Tongue (tissue), 1 donor: ENCODE measurements at regions not wholly inside any gene's neighbourhood (a gene's known extent, or its start where the extent isn't known, plus 50 kb on each side); places are given as distances from the start of the nearest gene placed in this dataset.

Source experiments
- DNase-seq: peaks from one replicate; pipeline ENCODE4 v3.0.0-alpha.2; 2015

GRCh38 chr4:42747971-42748370 is 91.1 kb upstream of the ATP8A1 start:
- no peak for DNase-seq

DNA sequence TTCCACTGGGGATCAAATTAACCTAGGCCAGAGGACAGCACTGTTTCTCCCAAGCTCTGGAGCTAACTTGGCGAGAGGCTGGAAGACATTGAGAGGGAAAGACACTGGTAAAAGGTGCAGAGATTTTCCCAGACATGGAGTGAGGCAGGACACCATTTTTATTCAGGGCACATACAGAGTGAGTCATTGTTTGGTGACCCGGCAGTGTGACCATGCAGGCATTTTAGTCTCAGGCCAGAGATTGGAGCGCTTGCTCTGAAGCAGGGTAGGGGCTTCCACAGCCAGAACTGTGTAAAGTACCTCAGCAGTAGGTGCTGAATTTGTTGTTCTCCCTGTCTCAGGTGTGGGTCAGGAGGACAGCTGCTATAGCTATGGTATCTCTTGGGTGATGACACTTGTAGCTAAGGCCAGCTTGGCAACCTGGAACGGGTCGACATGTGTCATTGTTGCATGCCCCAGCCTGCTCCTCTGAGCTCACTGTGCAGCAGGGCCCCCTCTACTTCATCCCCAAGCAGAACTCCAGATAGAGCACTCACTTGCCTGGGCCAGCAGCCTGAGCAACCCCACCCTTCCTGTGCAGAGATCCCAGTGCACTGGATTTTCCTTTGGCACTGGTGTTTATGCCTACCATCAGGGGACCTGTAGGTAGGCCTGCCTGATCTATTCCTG is 79.8 kb upstream of the ATP8A1 start:
- no peak for DNase-seq

DNA sequence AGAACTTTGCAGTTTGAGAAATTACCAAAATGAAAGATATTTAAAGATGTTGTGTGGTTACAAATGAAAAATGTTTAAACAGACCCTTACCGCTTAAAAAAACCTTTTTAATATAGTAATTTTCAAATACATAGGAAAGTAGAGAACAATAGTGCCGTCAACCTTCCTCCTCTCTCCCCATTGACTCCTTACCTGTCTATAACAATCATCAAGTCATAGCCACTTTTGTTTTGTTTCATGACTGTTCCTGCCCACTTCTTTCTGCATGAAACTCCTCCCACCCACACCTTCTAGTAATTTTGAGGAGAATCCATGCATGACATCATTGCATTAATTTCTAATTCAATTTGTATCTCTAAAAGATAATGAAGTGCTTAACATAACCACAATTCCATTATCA is 76.5 kb upstream of the ATP8A1 start:
- DNase-seq = no peak

DNA sequence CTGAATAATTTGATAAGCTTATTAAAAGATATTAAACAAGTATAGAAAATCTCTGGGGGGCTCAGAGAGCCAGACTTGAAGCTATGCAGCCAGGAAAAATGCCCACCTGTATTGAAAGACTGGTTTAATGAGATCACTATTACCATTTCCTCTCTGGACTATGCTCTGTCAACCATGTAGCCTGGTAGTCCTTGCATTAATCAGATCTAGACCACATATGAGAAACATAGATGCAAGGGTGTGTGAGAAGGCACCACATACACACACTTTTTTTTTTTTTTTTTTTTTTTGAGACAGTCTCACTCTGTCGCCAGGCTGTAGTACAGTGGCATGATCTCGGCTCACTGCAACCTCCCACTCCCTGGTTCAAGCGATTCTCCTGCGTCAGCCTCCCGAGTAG is 75.9 kb upstream of the ATP8A1 start:
- no peak for DNase-seq

DNA sequence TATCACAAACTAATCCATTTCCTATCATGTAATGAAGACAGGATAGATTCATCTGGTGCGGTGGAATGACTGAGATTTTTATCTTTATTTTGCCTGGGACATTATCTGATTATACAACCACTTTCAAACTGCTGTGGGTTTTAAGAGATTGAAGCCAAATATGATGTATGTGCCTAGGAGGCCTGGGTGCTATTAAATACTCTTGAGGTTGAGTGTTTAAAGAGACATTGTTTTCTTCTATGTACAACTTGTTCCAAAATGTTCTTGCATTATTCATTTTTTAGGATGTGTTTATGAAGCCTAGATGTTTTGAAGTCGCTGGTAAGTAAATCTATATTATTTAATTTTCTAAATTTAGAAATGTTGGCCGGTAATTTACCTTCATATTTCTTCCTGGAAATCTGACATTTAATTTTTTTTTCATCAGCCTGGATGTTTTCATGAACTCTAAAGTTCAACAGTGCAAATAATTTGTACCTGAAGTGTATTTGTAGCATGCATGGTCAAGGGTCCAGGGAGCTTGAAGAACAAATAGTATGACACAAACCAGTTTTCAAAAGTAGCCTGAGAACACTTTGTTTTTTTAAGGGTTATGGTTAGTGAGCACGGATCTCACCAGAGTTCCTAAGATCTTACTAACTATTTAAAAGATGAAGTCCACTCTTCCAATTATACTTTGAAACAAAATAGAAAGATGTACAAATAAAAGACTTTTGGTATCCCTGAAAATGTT is 72.8 kb upstream of the ATP8A1 start:
- DNase-seq = no peak

GRCh38 chr4:42724451-42724850 is 67.5 kb upstream of the ATP8A1 start:
- no peak for DNase-seq

DNA sequence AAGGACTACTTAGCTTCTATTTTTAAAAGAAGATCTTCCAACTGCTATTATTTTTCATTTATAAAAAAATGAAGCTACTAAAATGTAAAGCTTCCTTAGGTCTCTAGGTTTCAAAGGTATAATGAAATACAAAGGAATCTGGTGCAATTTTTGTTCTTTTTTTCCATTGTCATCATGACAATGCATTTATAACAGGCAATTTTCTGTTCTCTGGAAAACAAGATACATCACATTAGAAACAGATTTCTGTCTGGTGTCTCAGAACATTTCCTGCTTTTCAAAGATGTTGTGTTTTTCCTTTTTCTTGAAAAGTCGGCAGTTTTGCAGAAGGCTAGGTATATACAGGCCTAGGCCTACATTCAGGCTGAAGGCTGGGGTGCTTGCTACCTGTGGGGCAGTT is 63.6 kb upstream of the ATP8A1 start:
- no peak for DNase-seq

- no peak for DNase-seq
Observed at GRCh38 chr4:42719257-42719656, 62.4 kb upstream of the ATP8A1 start.

- no peak for DNase-seq
Observed at GRCh38 chr4:42718336-42718735, 61.4 kb upstream of the ATP8A1 start.

DNA sequence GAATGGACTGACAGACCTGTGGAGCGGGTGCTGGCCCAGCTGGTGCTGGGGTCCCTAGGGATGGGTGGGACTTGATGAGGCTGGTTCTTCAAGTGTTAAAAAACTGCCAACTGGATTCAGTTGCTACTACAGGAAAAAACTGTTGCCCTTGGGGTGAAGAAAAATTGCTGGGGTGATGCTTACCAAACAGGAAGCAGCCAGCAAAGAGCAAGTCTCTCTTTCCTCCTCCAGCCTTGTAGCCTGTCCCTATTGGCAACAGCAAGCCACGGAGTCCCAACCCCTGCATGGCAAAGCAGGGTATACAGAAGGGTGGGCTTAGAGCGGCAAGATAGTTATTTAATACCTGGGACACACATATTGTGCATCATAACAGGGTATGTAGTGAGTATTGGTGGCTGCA is 60.1 kb upstream of the ATP8A1 start:
- DNase-seq = no peak

- DNase-seq = no peak
Observed at GRCh38 chr4:42715807-42716482, 59.0 kb upstream of the ATP8A1 start.

- no peak for DNase-seq
Observed at GRCh38 chr4:42713391-42713790, 56.5 kb upstream of the ATP8A1 start.

DNA sequence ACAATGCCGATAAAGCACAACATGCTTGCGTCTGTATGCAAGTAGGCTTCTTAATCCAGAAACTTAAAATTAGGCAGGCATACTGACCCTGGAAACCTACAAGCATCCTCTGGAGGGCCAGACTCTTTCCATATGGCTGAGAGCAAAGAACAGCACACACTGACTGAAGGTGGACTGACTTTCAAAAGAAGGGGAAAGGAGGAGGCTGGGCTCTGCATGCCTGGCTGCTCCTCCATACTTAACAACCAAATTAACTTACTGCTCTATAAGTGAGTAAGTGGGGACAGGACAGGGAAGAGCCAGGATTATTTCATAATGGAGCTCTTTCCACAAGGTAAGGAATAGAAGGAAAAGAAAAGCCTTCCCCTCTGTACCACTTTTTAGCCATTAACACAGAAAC is 55.9 kb upstream of the ATP8A1 start:
- no peak for DNase-seq

- no peak for DNase-seq
Observed at GRCh38 chr4:42711496-42711895, 54.6 kb upstream of the ATP8A1 start.

DNA sequence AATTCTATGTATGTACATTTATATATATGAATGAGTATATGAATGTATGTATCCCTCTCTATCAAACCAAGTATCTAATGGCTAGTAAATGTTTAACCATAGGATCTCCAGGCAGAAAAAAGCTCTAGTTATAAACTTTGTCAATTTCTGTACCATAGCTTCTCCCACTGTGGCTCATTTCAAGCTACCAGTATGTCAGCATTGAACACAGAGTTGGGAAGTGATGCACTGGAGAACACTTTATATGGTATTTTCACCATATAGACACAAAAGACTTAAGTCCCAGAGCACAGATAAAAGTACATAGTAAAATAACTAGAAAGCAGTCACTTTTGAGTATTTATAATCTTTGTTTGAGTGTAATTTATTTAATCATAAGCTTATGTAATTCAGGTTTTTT is 53.9 kb upstream of the ATP8A1 start:
- no peak for DNase-seq

DNA sequence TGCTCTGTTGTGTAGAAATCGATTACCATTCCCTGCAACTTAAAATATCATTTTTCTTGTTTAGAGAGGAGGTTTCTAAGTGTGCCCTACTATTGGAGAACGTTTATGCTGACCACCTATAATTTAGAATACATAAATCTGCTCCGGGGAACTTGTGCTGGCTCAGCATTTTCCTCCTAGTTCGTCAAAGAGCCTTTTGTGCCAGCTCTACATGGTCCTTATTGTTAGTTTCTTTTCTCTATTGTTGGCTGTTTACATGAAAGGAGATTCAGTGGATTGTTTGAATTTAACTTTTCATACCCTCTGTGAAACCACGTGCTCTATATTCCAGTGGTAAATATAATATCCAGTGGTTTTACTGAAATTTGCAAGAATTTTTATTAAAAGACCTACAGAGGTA is 53.4 kb upstream of the ATP8A1 start:
- no peak for DNase-seq

DNA sequence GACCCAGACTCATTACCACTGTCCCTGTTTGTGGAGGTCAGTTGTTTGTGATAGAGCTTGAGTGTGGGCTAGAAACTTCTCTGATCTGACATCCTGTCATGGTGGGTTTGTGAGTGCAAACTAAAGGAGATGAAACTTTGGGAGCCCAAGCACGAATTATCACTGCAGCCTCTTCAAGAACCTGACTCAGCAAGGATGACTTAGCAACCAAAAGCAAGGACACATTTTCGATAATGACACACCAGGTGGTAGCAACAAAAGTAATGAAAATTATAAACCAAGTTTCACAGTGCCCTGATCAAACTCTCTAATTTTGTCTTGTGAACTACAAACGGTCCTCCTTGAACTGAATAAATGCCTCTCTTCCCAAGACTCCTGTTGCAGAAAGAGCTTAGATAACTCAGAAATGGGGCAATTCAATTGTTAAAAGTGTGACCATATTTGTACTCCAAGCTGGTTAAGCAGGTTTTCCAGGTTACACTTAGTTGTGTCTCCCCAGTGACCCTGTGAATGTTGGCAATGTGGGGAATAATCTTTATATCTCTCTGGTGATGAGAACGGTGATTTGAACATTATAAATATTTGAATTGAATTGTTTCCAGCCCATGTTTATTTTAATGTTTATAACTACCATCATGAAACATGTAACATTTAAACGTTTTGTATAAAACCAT is 52.6 kb upstream of the ATP8A1 start:
- peak; percentile 41 for DNase-seq

- no peak for DNase-seq
Observed at GRCh38 chr4:42708625-42709024, 51.7 kb upstream of the ATP8A1 start.
